Keratinocyte (primary cell): ENCODE measurements at regions not wholly inside any gene's neighbourhood (a gene's known extent, or its start where the extent isn't known, plus 50 kb on each side); places are given as distances from the start of the nearest gene placed in this dataset.

Source experiments
- CTCF ChIP-seq, 3 experiments: IDR thresholded peaks in 1 of 3; conservative IDR thresholded peaks in 1 of 3; optimal IDR thresholded peaks in 1 of 3; 2 replicates in 2 of 3; 3 replicates in 1 of 3; pipeline versions ENCODE3 to v1.5.1; 2011; ENCODE audit warnings: low read length in 3 of 3, mild to moderate bottlenecking in 3 of 3, moderate library complexity in 2 of 3, control low read depth in 1 of 3, inconsistent platforms in 1 of 3; ENCODE audit not compliant: insufficient read depth in 2 of 3; ENCODE audit errors: extremely low read depth in 1 of 3
- EZH2 ChIP-seq: IDR thresholded peaks from one replicate; pipeline ENCODE4 v1.6.1; 2012; ENCODE audit warnings: inconsistent platforms, mild to moderate bottlenecking, low read length, moderate library complexity

- no peak for TF ChIP-seq CTCF (optimal IDR thresholded peaks at IDR 0.05 in 1 of 3, IDR thresholded peaks at IDR 0.05 in 1 of 3, conservative IDR thresholded peaks at IDR 0.05 in 1 of 3; ENCODE audit: extremely low read depth in 1 of 3, insufficient read depth in 2 of 3, low read length in 3 of 3)
- TF ChIP-seq EZH2: no peak
These were observed 205.8 kb upstream of the RAI14 start for GRCh38 chr5:34450338-34450737.
